NCI-H226 (cell line): ENCODE measurements at regions not wholly inside any gene's neighbourhood (a gene's known extent, or its start where the extent isn't known, plus 50 kb on each side); places are given as distances from the start of the nearest gene placed in this dataset.
"Not testable (repeated sequence)": the region's sequence is repeated elsewhere in the genome, so short reads cannot be mapped to it uniquely, and the experiment has no call there.

ENCODE experiments used
- DNase-seq: peaks from one replicate; pipeline ENCODE4 v3.0.0-alpha.2; 2015

GRCh38 chrX:109880629-109881028 is 122.3 kb upstream of the TMEM164 start:
- no peak for DNase-seq

- DNase-seq = peak; percentile 6
These were observed 116.7 kb upstream of the TMEM164 start for GRCh38 chrX:109886122-109886761.

DNA sequence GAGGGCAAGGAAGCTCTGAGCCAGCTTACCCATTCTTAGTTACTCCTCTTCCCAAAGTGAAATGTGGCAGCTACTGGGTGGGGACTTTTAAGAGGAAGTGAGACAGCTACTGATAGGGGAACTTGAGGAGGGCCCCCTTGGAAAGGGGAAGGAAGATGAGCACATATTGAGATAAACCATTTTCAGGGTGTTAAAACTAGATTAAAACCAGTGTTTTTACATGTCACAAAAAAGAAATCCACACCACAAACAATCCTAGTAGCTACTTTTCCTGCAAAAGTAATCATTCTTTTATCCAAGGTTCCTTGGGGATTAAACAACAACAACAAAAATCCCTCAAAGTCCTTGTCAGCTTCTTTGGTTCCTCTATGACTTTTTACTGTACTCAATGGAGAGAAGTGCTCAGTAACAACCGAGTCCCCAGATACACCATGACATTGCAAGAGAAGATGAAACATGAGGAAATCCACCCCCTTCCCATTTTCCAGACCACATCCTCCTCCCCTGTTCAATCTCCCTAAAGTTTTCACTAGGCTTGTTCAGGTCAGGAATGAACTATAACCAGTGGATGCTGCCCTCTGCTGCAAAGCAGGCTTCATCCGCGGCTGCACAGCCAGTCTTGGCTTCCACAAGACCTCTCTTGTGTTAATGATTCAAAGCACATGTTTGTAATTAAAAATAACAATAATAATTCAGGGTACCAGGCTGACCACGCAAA is 113.5 kb upstream of the TMEM164 start:
- no peak for DNase-seq

DNA sequence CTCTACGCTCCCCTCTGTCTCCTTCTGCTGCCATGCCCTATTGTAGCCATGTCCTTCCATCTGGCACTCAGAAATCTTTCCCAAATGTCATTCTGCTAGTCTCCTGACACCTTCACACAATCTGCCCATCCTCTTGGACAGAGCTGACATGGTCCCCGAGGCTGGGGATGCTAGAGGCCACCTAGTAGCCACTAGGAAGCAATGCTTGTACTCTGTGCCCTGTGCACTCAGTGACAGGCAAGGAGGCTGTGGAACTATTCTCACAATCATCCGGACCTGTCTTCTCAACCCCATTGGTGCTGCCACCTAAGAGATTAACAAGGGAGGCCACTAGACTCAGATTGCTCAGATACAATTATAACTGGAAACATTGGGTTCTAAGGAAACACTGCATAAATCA is 112.6 kb upstream of the TMEM164 start:
- no peak for DNase-seq

- peak; percentile 9 for DNase-seq
These were observed 111.9 kb upstream of the TMEM164 start for GRCh38 chrX:109890910-109891502.

GRCh38 chrX:109896024-109896423 is 106.9 kb upstream of the TMEM164 start:
- not testable (repeated sequence) for DNase-seq

DNA sequence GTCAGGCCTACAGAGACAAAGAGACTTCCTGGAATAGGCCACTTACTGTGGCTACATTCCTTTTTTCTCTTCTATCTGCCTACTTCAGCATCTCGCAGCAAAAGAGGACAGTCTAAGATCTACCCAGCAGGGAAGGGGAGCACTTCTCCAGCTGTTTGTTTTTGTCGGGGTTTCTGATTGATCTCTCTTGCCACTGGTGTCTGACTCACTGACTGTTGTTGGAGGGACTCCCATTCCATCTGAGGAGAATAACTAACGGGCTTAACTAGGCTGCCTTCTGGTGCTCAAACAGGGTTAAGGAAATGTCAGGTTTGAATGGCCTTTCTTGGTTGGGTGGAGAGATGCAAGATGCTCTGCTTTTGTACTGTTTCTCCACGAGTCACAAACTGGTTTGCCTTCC is 100.2 kb upstream of the TMEM164 start:
- DNase-seq = no peak

DNA sequence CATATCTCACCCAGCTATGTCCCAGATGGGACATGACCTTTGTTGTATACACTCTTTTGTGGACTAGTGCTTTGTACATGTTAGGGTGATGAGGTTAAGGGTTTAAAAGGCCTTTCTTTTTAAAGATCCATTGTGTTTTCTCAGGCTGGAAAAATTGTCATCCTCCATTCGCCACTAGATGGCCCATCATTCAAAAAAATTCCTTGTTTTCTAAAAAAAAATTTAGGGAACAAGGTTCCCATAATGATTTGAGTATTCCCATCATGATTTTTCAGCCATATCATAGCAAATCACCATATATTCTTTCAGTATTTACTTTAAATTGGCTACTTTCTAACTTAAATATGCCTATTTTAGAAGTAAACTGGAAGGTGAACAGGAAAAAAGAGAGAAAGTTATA is 91.9 kb upstream of the TMEM164 start:
- no peak for DNase-seq

- not testable (repeated sequence) for DNase-seq
These were observed 89.9 kb upstream of the TMEM164 start for GRCh38 chrX:109912993-109913392.

DNA sequence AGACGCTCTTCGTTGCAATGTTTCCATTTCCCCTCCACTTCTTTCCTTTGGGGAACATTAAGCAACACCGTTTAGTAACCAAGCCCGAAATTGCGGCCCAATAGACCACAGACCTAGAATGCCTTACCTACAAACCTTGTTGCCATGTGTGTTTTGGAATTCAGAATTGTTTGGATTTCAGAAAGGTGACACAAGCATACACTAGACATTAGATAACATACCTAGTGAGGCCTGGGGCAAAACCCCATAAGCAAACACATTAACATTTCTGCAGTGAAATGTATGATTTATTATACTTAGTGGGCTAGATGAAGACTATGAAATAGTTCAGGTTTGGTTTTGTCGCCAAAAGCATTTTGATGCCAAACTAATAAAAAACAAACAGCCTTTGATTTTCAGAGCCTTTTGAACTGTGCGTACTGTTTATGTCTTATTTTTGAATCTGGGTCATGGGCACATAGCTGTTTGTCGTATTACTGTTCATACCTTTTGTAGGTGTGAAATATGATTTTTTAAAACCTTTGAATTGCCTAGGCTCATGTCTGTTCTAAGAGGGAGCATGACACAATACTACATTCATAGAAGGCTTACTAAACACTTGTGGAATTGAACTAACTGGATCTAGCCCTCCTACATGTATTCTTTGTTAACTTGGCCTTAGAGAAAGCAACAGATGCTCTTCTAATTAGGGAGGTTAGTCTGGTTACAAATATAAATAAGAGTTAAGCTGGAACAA is 88.6 kb upstream of the TMEM164 start:
- DNase-seq = no peak

- no peak for DNase-seq
These were observed 84.2 kb upstream of the TMEM164 start for GRCh38 chrX:109918753-109919152.

DNA sequence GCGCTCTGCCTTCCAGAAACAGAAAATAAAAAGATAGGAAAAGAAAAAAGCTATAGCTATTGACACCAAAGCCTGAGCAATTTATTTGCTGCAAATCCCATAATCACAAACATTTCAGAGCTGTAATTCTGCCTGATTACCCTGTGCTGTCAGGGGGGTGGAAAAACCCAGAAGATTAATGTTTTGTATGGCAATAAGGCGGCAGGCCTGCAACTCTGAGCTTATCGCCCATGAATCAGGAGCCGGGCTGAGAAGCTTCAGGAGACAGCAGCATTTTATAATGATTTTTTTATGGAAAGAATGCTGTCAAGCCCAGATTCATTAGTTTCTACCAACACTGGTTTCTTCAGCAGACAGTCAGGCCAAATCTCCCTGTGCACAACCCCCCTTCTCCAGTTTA is 82.6 kb upstream of the TMEM164 start:
- DNase-seq = no peak

GRCh38 chrX:109920868-109921267 is 82.0 kb upstream of the TMEM164 start:
- DNase-seq = no peak

- no peak for DNase-seq
These were observed 80.7 kb upstream of the TMEM164 start for GRCh38 chrX:109922190-109922589.

- not testable (repeated sequence) for DNase-seq
These were observed 77.9 kb upstream of the TMEM164 start for GRCh38 chrX:109925003-109925402.

DNA sequence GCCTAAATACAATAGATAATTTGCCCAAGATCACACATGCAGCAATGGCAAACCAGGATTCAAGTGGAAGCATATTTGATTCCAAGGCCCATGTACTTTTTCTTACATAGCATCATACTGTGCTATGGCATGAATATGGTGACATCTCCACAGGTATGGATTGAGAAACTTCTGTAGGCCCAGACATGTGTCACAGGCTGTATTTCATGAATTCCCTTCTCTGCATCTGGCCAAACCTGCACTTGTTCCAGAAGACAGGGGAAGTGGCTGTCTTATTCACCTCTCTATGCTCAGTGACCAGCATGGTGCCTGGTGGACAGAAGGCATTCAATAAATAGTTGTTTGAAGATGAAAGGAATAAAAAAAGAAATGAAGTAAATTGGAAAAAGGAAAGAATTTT is 77.3 kb upstream of the TMEM164 start:
- no peak for DNase-seq

- DNase-seq = no peak
These were observed 76.8 kb upstream of the TMEM164 start for GRCh38 chrX:109926118-109926517.

GRCh38 chrX:109926743-109927662 is 75.9 kb upstream of the TMEM164 start:
- no peak for DNase-seq

DNA sequence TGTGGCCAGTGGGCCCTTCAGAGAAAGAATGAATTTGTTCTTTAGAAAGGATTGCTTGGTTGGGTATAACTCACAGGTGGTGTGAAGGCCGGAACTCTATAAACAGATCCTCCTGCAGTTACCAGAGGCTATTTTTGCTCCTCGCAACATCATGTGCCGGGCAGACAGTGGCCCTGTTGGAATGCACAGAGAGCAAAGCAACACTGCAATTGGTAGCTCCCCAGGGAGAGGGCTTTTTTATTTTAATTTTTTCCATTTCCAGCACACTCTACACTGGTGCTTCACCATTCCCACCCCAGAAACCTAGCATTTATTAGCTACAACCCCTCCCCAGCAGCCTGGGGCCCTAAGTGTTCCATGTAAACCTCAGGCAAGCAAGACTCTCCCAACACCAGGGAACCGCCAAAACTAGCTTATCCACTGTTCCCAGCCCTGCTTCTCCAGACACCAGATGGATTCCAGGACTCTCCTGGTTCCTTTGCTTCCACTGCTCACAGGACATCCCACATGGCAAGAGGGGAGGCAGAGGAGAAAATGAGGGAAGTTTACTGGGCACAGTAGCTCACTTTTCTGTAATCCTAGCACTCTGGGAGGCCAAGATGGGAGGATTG is 75.1 kb upstream of the TMEM164 start:
- DNase-seq = no peak

DNA sequence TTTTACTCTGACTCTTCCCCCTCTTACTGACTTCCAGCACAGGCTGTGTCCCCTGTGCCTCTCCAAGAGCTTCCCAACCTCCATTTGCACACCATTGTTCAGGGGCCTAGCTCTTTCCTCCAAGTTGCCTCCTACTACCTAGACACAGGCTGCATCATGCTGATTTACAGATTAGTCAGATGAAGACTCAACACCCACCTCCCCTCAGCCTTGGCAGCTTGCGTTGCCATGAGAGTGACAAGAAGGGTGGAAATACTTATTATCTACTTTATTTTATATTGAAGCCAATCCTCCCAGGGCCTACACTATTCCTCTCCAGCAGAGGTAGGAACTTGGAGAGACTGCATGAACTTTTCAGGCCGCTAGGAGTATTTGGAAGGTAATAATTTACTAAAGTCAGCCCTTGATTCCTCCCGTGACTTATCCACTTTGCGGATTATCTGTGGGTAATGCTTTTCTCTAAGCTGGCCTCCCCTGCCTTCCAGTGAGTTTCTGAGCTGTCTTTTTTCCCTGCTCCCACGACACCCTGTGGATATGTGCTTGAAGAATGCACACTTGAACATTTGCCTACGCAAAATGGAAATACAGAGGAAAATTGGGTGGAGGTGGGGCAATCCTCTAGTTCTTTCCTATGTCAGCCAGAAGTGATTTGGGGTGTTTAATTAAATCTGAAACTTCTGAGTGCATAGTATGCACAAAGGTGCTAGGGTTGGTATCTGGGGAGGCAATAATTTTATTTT is 74.1 kb upstream of the TMEM164 start:
- no peak for DNase-seq

DNA sequence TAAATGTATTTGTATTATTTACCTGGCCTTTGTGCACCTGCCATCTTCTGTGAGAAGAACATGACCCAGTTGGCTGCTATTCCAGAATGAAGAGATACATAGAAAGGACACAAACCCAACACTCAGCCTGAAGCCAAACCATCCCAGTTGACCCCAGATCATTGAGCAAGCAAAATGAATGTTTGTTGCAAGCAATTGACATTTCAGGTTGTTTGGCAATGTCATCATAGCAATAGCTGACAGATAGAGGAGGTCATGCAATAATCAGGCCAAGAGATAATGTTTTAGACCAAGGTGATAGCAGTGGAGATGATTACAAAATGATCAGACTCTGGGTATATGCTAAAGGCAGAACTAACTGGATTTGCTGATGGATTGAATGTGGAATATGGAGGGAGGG is 71.2 kb upstream of the TMEM164 start:
- DNase-seq = no peak
